ENCODE measurements at regions not wholly inside any gene's neighbourhood (a gene's known extent, or its start where the extent isn't known, plus 50 kb on each side); places are given as distances from the start of the nearest gene placed in this dataset.
"Not testable (repeated sequence)": the region's sequence is repeated elsewhere in the genome, so short reads cannot be mapped to it uniquely, and the experiment has no call there.

DNA sequence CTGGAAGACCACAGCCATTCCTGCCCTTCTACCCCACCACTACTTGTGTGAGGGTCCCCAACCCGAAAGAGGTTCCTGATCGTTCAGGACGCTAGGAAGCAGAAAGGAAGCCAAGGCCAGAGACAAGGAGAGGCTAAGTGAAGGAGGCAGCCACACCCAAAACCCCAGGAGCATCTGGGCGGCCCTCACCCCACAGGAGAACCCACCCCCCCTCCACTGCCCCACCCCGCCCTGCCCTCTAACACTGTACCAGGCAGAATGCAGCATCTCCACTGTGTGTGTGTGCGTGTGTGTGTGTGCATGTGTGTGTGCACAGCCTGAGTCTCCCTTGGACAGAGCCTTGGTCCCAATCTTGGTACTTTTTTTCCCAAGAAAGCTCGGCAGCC lies 207.5 kb upstream of the HAAO start:
- no peak for DNase-seq (ENCODE audit: low read depth, low spot score)

DNA sequence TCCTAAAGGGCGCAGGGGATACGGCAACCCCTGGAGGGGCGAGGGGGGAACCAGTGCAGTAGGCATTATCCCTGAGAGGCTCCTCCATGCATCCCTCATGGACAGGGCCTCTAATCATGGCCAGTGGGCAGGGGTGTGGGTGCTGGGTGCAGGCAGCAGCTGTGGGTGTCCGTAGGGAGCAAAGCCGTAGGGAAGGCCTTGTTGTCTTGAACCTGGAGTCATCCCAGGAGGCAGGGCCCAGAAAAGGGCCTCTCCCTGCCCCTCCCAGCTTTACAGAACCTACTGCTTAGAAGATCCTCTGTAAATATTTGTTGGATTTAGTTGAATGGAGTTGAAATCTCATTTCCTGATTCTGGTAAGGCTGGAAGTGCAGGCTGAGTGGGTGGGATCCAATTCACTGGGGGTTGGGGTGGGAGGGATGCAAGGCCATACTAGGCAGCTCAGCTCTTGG lies 207.0 kb upstream of the HAAO start:
- no peak for DNase-seq (ENCODE audit: low read depth, low spot score)

DNA sequence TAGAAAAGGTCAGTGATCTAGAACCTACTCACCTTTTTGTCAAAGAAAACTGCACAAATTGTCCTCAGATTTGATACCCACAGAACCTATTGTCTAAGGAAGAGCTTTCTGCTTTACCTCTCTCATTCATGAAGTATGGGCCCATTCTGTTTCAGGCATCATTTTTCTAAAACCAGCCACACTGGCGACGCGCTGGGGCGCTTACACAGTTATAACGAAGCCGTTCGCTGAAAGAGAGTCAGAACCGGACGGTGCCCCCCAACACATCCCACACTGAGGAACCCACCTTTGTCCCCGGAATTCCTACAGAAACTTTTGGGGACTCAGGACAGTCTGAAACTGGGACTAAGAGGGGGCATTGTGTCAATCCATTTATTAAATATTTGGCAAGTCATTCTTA lies 206.3 kb upstream of the HAAO start:
- DNase-seq (ENCODE audit: low read depth, low spot score): no peak

DNA sequence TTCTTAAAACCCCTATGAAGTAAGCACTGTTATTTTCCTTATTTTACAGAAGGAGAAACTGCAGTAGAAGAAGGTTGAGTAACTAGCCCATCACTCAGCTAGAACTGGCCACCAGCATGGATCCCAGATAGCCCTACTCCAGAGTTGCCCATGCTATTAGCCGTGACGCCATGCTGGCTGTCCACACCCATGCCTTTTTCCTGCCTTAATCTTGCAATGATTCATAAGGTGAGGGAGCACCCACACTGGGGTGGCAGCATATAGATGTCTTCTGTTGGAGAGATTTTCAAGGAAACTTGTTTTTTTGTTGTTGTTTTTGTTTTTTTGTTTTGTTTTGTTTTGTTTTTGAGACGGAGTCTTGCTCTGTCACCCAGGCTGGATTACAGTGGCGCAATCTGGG lies 204.1 kb upstream of the HAAO start:
- no peak for DNase-seq (ENCODE audit: low read depth, low spot score)

DNA sequence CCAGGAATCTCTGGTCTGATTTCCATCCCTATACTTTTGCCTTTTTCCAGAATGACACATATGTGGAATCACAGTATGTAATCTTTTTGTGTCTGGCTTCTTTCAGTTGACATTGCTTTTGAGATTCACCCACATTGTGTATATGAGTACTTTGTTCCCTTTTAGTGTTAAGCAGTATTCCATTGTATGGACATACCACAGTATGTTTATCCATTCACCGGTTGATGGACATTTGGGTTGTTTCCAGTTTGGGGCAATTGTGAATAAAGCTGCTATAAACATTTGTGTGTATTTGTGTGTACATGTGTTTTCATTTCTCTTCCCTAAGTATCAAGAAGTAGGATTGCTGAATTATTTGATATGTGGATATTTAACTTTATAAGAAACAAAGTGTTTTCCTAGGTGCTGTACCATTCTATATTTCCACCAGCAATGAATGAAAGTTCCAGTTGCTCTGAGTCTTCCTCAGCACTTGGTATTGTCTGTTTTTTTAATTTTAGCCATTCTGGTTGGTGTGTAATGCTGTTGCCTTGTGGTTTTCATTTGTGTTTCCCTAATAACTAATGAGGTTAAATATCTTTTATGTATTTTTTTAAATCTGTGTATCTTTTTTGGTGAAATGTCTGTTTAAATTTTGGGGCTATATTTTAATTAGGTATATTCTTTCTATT lies 203.5 kb upstream of the HAAO start:
- DNase-seq (ENCODE audit: low read depth, low spot score): no peak

DNA sequence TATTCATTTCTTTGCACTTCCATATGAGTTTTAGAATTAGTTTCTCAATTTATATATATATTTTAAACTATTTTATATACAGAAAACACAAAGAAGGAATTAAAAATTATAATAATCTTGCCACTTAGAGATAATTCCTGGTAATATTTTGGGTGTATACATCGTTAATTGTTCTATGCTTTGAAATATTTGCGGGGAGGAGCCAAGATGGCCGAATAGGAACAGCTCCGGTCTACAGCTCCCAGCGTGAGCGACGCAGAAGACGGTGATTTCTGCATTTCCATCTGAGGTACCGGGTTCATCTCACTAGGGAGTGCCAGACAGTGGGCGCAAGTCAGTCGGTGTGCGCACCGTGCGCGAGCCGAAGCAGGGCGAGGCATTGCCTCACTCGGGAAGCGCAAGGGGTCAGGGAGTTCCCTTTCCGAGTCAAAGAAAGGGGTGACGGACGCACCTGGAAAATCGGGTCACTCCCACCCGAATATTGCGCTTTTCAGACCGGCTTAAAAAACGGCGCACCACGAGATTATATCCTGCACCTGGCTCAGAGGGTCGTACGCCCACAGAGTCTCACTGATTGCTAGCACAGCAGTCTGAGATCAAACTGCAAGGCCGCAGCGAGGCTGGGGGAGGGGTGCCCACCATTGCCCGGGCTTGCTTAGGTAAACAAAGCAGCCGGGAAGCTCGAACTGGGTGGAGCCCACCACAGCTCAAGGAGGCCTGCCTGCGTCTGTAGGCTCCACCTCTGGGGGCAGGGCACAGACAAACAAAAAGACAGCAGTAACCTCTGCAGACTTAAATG lies 197.1 kb upstream of the HAAO start:
- DNase-seq (ENCODE audit: low read depth, low spot score): not testable (repeated sequence)

DNA sequence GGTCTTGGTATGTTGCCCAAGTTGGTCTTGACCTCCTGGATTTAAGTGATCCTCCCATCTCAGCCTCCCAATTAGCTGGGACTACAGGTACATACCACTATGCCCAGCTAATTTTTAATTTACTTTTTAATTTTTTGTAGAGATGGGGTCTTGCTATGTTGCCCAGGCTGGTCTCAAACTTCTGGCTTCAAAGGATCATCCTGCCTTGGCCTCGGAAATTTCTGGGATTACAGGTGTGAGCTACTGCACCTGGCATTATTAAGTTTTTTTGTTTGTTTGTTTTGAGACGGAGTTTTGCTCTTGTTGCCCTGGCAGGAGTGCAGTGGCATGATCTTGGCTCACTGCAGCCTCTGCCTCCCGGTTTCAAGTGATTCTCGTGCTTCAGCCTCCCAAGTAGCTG lies 195.7 kb upstream of the HAAO start:
- DNase-seq (ENCODE audit: low read depth, low spot score): not testable (repeated sequence)

DNA sequence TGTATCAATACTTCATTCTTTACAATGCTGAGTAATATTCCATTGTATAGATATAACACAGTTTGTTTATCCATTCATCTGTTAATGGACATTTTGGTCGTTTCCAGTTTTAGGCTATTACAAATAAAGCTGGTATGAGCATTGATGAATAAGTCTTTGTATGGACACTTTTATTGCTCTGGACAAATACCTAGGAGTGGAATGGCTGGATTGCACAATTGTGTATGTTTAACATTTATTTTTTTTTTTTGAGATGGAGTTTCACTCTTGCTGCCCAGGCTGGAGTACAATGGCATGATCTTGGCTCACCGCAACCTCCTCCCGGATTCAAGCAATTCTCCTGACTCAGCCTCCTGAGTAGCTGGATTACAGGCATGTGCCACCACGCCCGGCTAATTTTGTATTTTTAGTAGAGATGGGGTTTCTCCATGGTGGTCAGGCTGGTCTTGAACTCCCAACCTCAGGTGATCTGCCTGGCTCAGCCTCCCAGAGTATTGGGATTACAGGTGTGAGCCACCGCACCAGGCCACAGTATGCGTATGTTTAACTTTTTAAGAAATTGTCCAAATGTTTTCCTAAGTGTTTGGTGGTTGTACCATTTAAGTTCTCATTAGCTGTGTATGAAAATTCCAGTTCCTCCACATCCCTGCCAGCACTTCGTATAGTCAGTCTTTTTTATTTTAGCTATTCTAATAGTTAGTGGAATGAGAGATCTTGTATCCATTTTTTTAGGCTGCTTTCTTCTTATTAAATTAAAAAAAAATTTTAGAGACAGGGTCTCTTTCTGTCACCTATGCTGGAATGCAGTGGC lies 194.9 kb upstream of the HAAO start:
- no peak for DNase-seq (ENCODE audit: low read depth, low spot score)

DNA sequence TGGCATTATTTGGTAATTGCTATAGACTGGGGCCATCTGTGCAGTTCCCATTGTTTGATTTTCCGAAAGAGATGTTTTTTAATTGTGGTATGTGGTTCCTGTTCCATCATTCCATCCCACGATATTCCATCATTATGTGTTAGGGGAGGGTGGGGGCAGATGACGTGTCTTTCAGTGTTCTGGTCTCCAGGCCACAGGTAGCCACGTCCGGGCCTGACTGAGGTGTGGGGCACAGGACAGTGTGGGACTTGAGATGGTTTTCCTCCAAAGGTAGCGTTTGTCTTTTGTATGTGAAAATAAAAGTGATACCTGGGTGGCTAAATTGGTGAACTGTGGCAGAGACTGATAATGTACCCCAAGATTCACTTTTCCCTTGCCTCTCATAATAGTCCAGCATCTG lies 192.2 kb upstream of the HAAO start:
- DNase-seq (ENCODE audit: low read depth, low spot score): no peak

DNA sequence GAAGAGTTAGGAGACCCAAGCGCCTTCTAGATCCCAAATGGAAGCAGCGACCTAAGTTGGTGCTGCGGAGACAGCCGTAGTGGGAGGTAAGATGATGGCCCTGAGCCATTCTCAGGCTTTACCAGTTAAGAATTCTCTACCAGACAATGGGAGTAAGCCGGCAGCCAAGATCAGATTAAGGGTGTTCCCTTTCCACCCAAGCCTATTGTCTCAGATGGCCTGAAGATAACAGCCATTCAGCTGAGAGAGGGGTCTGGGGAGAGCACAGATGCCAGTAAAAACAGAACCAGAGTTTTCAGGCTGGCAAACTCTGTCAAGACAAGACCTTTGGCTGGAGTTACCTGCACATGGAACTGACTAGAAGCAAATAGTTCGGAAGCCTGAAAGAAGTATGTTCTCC lies 191.7 kb upstream of the HAAO start:
- no peak for DNase-seq (ENCODE audit: low read depth, low spot score)

DNA sequence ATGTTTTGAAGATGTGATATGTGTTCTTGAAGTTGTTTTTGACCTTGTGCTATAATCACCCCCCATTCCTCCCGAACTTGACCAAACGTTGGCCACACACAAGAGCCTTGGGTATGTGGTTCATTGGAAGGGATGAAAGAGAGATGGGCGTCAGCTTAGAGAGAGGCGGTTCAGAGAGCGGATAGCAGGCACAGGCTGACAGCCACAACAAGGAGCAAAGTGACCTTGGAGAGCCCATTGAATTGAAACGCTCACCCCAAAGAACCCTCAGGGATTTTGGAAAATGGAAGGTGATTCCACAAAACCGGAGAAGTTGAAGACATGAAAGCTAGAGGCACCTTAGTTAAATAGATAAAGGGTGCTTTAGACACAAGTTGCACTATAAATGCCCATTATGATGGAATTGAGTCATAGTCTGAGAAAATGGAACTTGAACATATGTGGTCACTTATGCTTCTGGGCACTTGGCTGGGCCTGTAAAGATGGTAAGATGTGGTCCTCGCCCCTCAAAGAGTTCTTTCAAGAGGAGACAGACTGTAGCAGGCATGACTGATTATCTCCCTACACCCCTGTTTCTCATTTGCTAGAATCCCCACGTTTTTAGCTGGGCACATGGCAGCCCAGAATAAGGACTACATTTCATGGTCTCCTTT lies 188.5 kb upstream of the HAAO start:
- no peak for DNase-seq (ENCODE audit: low read depth, low spot score)

DNA sequence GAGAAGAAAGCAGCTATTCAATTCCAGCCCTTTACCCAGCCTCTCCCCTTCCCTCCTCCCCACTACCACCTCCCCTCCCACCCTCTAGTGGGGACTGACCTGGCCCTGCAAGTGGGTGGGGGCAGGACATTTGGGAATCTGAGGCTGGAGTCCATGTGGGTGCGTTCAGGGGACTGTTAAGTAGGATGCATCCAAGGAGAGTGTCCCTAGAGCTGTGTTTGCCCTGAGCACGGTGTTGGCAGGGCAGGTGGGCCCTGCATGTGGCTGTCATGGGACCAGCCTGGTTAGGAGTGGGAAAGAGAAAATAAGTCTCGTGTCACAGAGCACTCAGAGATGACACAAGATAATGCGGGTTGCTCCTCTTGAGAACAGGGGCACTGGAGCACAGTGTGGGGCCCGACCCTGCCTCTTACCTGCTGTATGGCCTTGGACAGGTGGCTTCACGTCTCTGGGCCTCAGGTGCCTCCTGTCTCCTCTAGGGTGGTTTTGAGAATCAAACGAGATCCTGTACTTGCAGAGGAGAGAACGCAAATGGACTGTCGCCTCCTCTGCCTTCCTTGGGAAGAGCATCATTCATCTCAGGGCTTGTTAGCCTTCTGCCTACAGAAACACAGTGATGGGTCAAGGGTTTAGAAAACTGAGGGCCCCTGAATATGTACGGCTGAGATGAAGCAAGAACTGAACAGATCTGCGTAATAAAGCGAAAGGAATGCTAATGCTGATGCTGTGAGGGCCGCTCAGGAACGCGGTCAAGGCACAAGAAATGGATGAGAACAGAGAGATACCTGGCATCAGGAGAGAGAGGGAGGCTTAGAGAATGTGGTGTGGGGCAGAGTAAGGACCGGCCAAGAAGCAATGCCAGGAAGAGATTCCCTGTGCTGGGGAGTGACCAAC lies 187.7 kb upstream of the HAAO start:
- no peak for DNase-seq (ENCODE audit: low read depth, low spot score)

DNA sequence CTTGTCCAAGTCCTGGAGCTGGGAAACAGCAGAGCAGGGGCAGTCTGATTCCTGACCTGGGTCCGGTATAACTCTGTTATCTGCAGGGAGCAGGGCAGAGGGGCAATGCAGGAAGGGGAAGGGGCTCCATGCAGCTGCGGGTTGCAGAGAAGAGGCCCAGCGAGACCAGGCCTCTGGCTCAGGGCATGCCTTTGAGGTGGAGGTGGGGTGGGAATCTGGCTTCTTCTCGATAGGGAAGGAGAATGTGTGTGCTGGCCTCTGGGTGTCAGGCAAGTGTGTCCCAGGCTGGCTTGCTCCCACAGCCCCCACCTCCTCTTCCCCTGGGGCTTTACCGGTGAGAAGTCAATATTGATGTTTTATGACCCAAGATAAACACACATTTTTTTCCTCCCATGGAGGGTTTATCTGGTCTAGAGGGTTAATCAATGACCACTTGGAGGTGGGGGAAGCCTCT lies 187.1 kb upstream of the HAAO start:
- no peak for DNase-seq (ENCODE audit: low read depth, low spot score)

DNA sequence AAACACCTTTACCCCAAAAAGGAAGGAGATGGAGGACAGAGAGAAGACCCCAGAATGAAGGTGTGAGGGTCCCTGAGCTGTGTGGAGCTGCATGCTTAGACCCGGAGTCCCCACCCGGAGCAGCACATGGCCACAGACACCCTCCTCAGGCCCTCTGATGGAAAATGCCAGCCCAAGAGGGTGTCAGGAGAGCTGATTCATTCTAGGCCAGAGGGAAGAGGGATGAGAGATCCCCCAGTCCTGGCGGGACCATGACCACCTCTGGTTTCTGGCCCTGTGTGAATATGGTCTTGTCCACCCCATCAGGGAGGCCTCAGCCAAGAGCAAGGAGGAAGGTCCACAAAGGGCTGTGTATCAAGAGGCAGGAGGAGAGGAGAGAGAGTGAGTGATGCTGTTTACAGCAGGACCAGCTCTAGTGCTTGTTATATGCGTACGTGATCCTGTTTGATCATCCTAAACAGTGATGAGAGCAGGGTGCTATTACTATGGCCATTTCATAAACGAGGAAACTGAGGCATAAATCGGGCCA lies 186.6 kb upstream of the HAAO start:
- DNase-seq (ENCODE audit: low read depth, low spot score): no peak

DNA sequence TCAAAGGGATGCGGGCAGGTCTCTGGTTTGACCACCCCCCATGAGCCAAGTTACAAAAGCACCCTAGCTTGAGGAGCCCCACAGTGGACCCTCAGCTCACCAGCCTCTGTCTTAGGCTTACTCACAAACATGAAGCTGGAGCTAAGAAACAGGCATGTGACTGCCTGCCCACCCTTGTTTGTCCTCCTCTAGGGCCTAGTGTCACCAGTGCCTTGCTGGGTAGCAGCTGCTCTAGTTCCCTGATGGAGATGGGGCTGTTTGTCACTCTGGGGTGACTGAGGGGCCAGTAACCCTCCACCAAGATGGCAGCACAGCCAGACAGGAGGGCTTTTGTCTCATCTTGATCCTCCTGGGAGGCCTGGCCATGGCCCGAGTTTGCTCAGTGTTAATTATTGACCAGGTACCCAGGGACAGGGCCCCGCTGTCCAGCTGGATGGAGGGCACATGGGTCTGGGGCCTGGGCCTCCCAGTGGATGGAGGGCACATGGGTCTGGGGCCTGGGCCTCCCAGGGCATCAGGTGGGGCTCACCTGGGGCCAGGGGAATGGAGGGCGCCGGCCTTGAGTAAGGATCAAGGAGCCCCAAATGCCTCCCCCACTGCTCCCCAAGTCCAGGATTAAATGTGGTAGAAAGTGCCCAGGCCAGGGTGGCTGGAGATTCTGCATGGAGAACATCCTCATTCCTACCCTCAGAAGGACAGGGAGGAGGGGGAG lies 185.9 kb upstream of the HAAO start:
- no peak for DNase-seq (ENCODE audit: low read depth, low spot score)

DNA sequence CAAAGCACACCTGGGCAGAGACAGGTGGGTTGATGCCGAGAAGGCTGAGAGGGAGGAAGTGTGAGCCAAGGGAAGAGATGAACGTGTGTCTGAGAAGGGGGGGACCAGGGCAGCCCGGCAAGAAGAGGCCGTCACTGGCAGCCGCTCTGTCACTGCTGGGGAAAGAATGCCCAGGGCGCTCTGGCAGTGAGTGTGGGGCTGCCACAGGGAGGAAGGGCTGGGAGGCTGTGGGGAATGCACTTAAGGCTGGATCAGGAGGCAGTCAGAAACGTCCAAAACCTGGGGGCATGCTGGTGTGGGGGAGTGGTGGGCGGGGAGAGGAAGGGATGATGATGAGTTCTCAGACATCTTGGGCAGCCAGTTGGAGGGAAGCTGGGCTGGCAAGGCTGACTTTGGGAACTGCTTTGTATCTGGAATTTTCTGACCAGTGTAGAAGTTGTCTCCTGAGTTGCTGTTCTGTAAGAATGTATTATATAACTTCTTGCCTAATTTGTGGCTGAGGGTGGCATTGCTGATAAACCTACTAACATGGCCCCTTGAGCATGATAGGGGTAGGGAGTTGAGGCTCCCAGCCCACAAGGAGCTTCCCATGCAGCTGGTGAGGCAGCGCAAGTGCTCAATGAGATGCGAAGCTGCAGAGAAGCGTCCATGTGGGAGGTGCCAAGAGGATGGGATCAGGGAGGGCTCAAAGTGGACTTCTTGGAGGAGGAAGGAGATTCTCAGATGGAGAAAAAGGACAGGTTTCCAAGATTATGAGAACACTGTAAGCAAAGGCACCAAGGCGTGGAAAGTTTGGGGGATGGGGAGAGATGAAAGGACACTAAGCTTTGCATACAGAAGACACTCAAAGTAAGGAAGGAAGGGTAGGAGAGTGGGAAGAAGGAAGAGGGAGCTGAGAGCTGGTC lies 185.1 kb upstream of the HAAO start:
- DNase-seq (ENCODE audit: low read depth, low spot score): no peak

DNA sequence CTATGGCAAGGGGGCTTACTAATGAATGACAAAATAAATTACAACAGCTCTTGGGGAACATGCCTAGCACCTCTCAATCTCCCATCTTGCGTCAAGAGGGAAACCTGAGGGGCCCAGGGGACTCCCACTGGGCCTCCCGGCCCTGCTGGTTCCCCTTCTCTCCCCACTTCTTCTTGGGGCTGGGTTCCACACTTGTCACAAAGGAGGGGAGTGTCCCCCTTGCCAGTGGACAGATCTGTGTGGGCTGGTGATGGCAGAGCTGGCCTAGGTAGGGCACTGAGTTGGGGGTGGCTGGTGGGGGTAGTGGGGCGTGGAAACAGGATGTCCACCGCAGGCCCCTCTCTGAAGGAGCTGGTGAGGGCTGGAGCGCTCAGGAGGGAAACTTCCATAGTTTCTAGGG lies 184.0 kb upstream of the HAAO start:
- no peak for DNase-seq (ENCODE audit: low read depth, low spot score)

DNA sequence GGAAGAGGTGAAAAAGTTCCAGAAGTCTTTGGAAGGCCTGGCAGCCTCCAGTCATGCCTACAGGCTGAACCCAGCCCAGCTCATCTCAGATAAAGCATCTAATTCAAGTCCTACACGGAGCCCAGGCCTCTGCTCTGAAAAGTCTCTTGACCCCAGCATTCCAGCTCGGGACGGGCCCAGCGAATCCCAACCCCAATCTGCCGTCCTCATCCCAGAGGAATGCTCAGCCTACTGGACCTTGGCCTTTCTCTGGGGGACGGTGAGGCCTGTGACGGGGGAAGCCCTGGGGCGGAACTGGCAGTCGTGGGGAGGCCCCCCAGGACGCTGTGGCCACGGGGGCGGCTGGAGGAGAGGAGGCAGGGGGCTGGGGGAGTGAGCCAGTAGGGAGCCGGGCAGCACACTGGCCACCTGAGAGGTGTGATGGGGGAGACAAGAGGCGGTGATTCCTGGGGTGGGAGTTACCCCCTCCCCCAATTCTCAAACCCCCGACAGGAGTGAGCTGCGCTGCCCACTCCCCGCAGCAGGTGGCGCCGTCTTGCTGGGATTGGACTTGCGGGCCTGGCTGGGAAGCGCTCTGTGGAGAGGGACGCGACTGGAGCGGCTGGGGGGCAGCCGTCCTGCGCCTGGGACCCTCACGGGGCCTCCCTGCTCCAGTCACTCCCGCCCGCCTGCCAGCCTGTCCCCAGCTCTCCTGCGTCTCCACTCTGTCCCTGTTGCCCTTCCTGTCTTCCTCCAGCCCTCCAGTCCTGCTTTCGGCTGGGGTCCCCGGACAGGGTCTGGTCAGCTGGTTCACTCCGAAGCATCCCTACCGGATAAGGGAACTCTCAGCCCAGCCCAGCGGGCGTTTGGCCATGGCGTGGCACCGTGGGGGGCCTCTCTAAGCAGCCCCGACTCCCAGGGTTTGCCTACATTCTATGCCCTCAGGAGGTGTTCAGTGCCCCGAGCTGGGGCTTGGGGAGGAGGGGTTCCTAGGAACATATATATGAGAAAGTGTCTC lies 182.6 kb upstream of the HAAO start:
- DNase-seq (ENCODE audit: low read depth, low spot score): no peak
